Fibroblast of villous mesenchyme (primary cell): ENCODE measurements at regions not wholly inside any gene's neighbourhood (a gene's known extent, or its start where the extent isn't known, plus 50 kb on each side); places are given as distances from the start of the nearest gene placed in this dataset.

Experiments used
- DNase-seq: peaks from one replicate; pipeline ENCODE4 v3.0.0-alpha.2; 2010; ENCODE audit warnings: low read depth
- H3K4me3 ChIP-seq: 2 replicates; pipeline ENCODE4 v1.5.1; 2011; ENCODE audit warnings: low read depth, mild to moderate bottlenecking, low read length
- TF ChIP-seq, protein P1 (sequence below): IDR thresholded peaks from 2 replicates; pipeline ENCODE4 v1.5.1; 2012; ENCODE audit warnings: low read depth, mild to moderate bottlenecking, low read length; ENCODE audit not compliant: insufficient read depth

DNA sequence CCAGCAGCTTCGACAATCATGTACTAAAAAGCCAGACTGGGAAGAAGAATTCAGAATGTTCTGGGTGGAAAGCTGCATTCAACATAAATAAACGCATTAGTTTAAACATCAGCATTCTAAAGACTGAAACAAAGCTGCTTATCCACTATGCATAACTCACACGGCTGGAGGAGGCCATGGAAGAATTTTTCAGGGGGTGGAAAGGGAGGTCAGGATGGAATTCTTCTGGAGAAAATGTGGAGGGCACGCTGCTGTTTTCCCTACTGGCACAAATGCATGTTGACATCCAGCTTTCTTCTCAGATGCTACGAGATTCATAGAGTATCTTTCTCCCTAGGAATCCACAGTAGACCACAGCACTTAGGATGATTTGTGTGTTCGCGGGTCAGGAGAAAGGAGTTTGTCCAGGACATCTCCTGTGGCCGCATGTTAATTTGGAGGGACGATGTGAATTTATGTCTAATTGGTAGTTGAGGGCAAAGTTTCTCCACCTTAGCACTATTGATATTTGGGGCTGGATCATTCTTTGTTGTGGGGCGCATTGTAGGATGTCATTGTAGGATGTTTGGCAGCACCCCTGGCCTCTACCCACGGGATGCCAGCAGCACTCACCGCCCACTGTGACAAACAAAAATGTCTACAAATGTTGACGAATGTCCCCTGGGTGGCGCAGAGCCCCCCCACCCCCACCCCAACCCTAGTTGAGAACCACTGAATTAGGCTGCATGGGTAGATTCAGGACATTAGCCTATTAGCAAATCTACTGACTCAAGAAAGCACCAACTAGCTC, 86.5 kb upstream of the KAZN start:
- TF ChIP-seq, protein P1, sequence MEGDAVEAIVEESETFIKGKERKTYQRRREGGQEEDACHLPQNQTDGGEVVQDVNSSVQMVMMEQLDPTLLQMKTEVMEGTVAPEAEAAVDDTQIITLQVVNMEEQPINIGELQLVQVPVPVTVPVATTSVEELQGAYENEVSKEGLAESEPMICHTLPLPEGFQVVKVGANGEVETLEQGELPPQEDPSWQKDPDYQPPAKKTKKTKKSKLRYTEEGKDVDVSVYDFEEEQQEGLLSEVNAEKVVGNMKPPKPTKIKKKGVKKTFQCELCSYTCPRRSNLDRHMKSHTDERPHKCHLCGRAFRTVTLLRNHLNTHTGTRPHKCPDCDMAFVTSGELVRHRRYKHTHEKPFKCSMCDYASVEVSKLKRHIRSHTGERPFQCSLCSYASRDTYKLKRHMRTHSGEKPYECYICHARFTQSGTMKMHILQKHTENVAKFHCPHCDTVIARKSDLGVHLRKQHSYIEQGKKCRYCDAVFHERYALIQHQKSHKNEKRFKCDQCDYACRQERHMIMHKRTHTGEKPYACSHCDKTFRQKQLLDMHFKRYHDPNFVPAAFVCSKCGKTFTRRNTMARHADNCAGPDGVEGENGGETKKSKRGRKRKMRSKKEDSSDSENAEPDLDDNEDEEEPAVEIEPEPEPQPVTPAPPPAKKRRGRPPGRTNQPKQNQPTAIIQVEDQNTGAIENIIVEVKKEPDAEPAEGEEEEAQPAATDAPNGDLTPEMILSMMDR: no peak
- DNase-seq: no peak
- H3K4me3 ChIP-seq: no peak overlapping the region

DNA sequence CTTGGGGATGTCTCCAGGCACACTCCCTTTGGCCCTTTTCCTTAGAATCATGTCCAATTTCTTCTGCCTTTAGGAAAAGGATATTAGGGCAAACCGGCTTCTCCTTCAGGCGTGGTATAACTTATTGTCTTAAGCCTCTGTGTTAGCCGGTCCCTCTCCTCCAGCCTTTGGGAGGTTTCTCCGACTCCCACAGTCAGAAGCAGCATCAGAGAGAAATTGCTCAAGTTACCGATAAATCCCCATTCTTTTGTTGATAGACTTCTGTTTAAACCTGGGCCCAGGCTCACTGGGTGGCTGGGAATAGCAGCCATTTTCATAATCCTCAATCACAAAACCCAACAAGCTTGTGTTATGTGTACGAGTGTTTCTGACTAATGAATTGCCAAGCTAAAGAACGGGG, 85.4 kb upstream of the KAZN start:
- no peak for DNase-seq
- no peak overlapping the region for H3K4me3 ChIP-seq
- TF ChIP-seq, protein P1: no peak

DNA sequence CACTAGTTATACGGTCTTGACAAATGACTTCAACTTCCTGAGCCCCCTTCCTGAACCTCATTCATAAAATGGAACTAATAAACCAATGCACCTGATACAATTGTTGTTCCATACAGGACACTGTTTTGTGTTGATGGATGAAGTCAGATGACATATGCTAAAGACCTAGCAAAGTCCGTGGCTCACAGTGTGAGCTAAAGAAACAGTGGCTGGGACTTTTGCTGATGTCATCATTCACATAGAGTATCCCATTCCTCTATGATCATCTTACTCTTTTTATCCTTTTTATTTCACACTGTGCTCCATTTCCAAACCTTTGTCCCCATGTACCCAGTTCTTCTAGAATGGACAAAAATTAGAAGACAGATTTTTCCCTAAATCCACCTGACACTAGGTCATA, 83.7 kb upstream of the KAZN start:
- no peak for DNase-seq
- TF ChIP-seq, protein P1: no peak
- no peak overlapping the region for H3K4me3 ChIP-seq

DNA sequence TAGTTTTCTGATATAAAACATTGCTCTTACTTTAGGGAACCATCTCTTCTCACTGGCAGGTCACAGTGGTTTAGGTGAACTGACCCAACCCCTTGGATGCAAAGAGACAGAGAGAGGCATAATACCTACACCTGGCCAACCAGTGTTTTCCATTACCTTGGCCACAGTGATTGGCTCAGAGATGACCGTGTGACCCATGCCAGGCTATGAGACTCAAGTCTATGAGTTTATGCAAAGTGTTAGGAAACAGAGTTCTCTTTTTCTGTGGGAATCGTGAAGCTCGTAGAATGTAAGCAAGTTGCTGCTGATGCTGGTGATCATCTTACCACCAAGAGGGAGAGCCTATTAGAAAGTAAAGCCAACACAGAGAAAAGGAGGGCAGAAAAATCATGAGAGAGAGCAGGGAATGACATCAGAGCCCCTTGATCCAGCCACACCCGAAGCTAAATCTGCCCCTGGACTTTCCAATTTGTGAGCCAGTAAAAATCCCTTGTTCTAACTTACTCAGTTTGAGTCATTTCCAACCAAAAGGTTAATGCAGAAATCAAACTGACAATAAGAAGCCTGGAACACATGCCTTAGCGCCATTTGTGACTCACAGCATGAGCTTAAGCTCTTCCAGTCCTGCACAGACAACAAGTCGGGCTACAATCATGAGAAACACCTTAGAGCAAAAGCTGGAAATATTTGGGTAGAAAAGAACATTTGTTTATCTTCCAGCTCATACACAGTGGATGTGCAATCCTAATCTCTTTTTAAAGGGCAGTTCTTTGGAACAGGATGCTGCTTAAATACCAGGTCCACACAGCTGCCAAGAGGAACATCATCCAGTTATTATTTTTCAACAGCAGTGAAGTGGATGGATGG, 81.3 kb upstream of the KAZN start:
- DNase-seq: peak; percentile 79
- H3K4me3 ChIP-seq: no peak overlapping the region
- TF ChIP-seq, protein P1: no peak

DNA sequence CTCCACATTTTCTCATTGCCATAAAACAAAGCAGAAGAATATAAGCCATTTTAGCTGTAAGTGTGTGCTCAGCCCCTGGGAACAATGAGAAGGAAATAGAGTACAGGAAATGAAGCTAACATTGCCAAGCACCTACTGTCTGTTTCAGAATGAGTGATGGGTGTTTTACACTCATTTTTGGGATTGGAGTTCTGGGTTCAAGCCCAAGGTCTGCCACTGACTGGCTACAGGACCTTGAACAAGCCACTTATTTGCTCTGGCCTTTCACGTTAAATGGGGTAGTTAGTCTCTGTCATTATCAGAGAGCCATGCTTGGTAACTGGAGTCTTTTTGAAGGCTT, 80.7 kb upstream of the KAZN start:
- TF ChIP-seq, protein P1: no peak
- DNase-seq: no peak
- H3K4me3 ChIP-seq: no peak overlapping the region

DNA sequence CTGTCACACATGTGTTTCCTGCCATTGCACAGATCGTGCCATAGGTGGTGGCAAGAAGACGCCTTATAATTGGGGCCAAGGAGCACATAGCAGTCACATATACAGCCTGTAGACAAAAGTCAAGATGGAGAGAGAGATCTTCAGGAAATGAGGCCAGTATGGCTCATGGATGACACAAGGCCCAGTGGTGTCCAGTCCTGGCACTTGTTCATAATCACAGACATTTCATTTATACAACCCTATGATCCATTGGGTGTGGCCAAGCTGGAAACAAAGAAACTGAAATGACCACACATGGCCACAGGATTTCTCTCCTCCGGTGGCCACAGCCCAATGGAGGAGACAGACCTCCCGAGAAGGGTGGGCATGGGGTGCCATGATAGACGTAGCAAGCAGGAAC, 78.5 kb upstream of the KAZN start:
- H3K4me3 ChIP-seq: no peak overlapping the region
- DNase-seq: no peak
- TF ChIP-seq, protein P1: no peak
